Loucy (cell line): ENCODE measurements at regions not wholly inside any gene's neighbourhood (a gene's known extent, or its start where the extent isn't known, plus 50 kb on each side); places are given as distances from the start of the nearest gene placed in this dataset.

Experiments used
- EZH2phosphoT487 ChIP-seq: fragments of 200-600 bp; IDR thresholded peaks from 2 replicates; pipeline ENCODE4 v1.6.1; 2018; ENCODE audit warnings: antibody characterized with exemption, mild to moderate bottlenecking, moderate library complexity, borderline replicate concordance
- TF ChIP-seq, protein P1 (sequence below): fragments of 200-600 bp; sonication (generic); conservative IDR thresholded peaks from 2 replicates; pipeline ENCODE4 v1.5.1; 2014; ENCODE audit warnings: mild to moderate bottlenecking, antibody characterized with exemption, low read length

DNA sequence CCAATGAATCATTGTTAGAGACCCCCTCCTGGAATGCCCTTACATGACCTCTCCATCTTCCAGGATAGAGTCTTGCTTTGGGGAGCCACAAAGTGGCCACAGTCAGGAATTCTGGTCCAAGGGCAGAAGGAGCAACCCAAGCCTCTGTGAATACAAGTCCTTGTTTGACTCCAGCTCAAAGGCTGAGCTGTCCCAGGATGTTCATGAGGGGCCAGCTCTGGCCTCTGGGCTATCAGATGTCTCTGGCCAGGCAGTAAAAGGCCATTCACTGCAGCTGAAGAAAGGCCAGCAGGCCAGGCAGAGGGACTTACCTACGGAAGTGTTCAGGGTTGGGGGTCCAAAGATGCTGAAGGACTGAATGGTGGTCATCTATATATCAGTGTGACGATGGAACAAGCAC is 98.3 kb upstream of the IPO9 start:
- TF ChIP-seq, protein P1, sequence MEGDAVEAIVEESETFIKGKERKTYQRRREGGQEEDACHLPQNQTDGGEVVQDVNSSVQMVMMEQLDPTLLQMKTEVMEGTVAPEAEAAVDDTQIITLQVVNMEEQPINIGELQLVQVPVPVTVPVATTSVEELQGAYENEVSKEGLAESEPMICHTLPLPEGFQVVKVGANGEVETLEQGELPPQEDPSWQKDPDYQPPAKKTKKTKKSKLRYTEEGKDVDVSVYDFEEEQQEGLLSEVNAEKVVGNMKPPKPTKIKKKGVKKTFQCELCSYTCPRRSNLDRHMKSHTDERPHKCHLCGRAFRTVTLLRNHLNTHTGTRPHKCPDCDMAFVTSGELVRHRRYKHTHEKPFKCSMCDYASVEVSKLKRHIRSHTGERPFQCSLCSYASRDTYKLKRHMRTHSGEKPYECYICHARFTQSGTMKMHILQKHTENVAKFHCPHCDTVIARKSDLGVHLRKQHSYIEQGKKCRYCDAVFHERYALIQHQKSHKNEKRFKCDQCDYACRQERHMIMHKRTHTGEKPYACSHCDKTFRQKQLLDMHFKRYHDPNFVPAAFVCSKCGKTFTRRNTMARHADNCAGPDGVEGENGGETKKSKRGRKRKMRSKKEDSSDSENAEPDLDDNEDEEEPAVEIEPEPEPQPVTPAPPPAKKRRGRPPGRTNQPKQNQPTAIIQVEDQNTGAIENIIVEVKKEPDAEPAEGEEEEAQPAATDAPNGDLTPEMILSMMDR: no peak
- TF ChIP-seq EZH2phosphoT487: no peak
